HG03039 (cell line): ENCODE measurements at regions not wholly inside any gene's neighbourhood (a gene's known extent, or its start where the extent isn't known, plus 50 kb on each side); places are given as distances from the start of the nearest gene placed in this dataset.

Experiments
- ATAC-seq: cut with Tn5 transposase; IDR thresholded peaks from one replicate; pipeline ENCODE4 v1.9.1; 2021; ENCODE audit warnings: mild to moderate bottlenecking, moderate library complexity; ENCODE audit not compliant: unreplicated experiment

- no peak for ATAC-seq
Observed at GRCh38 chr3:30945291-30945690, 50.8 kb upstream of the GADL1 start.

- ATAC-seq = no peak
Observed at GRCh38 chr3:30948426-30948825, 54.0 kb upstream of the GADL1 start.

- ATAC-seq = no peak
Observed at GRCh38 chr3:30951826-30952225, 57.4 kb upstream of the GADL1 start.

- ATAC-seq = no peak
Observed at GRCh38 chr3:30952786-30953185, 58.3 kb upstream of the GADL1 start.

- no peak for ATAC-seq
Observed at GRCh38 chr3:30954426-30954825, 60.0 kb upstream of the GADL1 start.

GRCh38 chr3:30962084-30962483, 67.6 kb upstream of the GADL1 start:
- no peak for ATAC-seq

GRCh38 chr3:30962493-30962892, 68.0 kb upstream of the GADL1 start:
- no peak for ATAC-seq

- ATAC-seq = no peak
Observed at GRCh38 chr3:30963223-30963722, 68.8 kb upstream of the GADL1 start.

GRCh38 chr3:30964612-30965011, 70.2 kb upstream of the GADL1 start:
- ATAC-seq = peak; percentile 91

GRCh38 chr3:30966896-30967295, 72.4 kb upstream of the GADL1 start:
- ATAC-seq = no peak

- ATAC-seq = no peak
Observed at GRCh38 chr3:30970183-30970582, 75.7 kb upstream of the GADL1 start.

GRCh38 chr3:30972449-30972848, 78.0 kb upstream of the GADL1 start:
- no peak for ATAC-seq

GRCh38 chr3:30974071-30974470, 79.6 kb upstream of the GADL1 start:
- ATAC-seq = no peak

GRCh38 chr3:30977592-30977991, 83.1 kb upstream of the GADL1 start:
- ATAC-seq = no peak

- no peak for ATAC-seq
Observed at GRCh38 chr3:30980993-30981392, 86.5 kb upstream of the GADL1 start.

GRCh38 chr3:30982416-30983075, 88.1 kb upstream of the GADL1 start:
- no peak for ATAC-seq

GRCh38 chr3:30984855-30985749, 90.6 kb upstream of the GADL1 start:
- no peak for ATAC-seq

GRCh38 chr3:30986551-30986950, 92.1 kb upstream of the GADL1 start:
- no peak for ATAC-seq

GRCh38 chr3:30988769-30989168, 94.3 kb upstream of the GADL1 start:
- no peak for ATAC-seq

- ATAC-seq = no peak
Observed at GRCh38 chr3:30989276-30990030, 95.0 kb upstream of the GADL1 start.

- no peak for ATAC-seq
Observed at GRCh38 chr3:30996467-30996866, 102.0 kb upstream of the GADL1 start.
